Esophagus (tissue), 2 donors: ENCODE measurements at regions not wholly inside any gene's neighbourhood (a gene's known extent, or its start where the extent isn't known, plus 50 kb on each side); places are given as distances from the start of the nearest gene placed in this dataset.
"Not testable (repeated sequence)": the region's sequence is repeated elsewhere in the genome, so short reads cannot be mapped to it uniquely, and the experiment has no call there.

Experiments used
- H3K27ac ChIP-seq, 2 donors: one replicate each; pipeline ENCODE4 v1.5.1; 2013; ENCODE audit warnings: low read depth in 2 of 2, mild to moderate bottlenecking in 2 of 2, inconsistent platforms in 1 of 2, low read length in 1 of 2, moderate library complexity in 1 of 2
- H3K27me3 ChIP-seq, 2 donors: one replicate each; pipeline ENCODE4 v1.6.1; 2013; ENCODE audit warnings: low read length in 2 of 2, control low read depth in 1 of 2, mild to moderate bottlenecking in 1 of 2; ENCODE audit not compliant: insufficient read depth in 2 of 2, control insufficient read depth in 1 of 2
- H3K36me3 ChIP-seq, 2 donors: one replicate each; pipeline ENCODE4 v1.6.1; 2013; ENCODE audit warnings: low read length in 1 of 2; ENCODE audit not compliant: control insufficient read depth in 2 of 2, insufficient read depth in 2 of 2
- H3K4me1 ChIP-seq, 2 donors: one replicate each; pipeline ENCODE4 v1.6.1; 2013; ENCODE audit warnings: low read length in 1 of 2; ENCODE audit not compliant: control insufficient read depth in 2 of 2, insufficient read depth in 2 of 2
- H3K4me3 ChIP-seq, 2 donors: one replicate each; pipeline ENCODE4 v1.5.1; 2013; ENCODE audit warnings: low read length in 2 of 2, mild to moderate bottlenecking in 2 of 2, low read depth in 1 of 2, moderate library complexity in 1 of 2
- H3K9me3 ChIP-seq, 2 donors: one replicate each; pipeline ENCODE4 v1.6.1; 2013; ENCODE audit warnings: mild to moderate bottlenecking in 2 of 2, low read depth in 1 of 2, low read length in 1 of 2, moderate library complexity in 1 of 2; ENCODE audit not compliant: control insufficient read depth in 2 of 2, insufficient read depth in 1 of 2
- WGBS, 2 donors: extraction: QIAGEN DNeasy Blood & Tissue Kit; methylation state at CpG; one replicate each; pipeline ENCODE4 v1.1.7; 2013; 5-methylcytosine and 5-hydroxymethylcytosine counted together
- donor health status: healthy with polysubstance abuse.
- donor health status: Bipolar disorder and iron deficiency.

DNA sequence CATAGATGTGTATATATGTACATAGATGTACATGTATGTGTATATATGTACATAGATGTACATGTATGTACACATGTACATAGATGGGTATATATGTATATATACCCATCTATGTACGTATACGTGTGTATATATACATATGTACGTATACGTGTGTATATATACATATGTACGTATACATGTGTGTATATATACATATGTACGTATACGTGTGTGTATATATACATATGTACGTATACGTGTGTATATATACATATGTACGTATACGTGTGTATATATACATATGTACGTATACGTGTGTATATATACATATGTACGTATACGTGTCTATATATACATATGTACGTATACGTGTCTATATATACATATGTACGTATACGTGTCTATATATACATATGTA lies 1388.8 kb downstream of the CDH8 start:
- H3K4me1 ChIP-seq, H3K9me3 ChIP-seq, H3K36me3 ChIP-seq, H3K27me3 ChIP-seq, H3K4me3 ChIP-seq, H3K27ac ChIP-seq: not testable (repeated sequence)
- WGBS, 2 donors: 81 to 83% methylated on average over 19 of the region's 19 CpGs

DNA sequence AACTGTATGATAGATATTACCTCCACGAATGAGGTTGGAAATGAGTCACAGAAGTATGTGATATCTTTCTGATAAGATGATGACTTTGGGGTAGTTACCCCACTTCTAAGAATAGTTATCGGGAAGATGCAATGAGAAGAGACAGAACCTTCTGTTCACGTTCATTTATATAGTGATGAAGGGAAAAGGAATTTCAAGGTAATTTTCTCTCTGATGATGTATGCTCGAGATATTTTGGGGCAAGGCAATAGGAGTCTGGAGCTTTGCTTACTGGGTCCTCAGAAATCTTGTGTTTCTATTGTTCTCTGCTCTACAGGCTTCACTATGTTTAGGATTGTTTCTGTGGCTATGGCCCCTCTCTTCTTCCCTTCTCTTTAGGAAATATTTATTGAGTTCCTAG lies 1389.6 kb downstream of the CDH8 start:
- Histone ChIP-seq H3K27me3 (no peaks in the 10 kb centered on the region), H3K4me1 (no peaks in the 10 kb centered on the region), H3K4me3 (no peak overlapping the region), H3K36me3 (no peaks in the 10 kb centered on the region), H3K27ac (no peak overlapping the region), H3K9me3 (no peaks in the 10 kb centered on the region)
- 83 to 86% methylated on average over 4 of the region's 4 CpGs for WGBS, 2 donors

DNA sequence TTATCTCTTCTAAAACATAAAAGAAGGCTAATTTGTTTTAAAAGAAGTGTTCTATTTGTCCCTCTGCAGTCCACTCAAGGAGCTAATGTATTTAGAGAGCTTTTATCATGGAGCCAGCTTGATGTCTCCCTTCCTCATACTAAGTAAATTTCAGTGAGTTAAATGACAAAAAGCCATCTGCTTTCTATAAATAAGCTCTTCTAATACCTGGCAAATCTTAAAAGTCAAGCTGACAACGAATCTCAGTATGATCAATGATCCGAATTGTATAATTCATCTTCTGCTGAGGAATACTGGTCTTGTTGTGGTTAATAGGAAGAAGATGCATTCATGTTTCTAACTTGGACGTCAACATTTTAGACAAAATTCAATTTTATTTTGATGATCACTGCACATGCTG lies 1390.7 kb downstream of the CDH8 start:
- H3K27ac ChIP-seq: no peak overlapping the region
- H3K4me1 ChIP-seq: no peaks in the 10 kb centered on the region
- H3K36me3 ChIP-seq: no peaks in the 10 kb centered on the region
- no peaks in the 10 kb centered on the region for H3K27me3 ChIP-seq
- 64 to 70% methylated on average over 3 of the region's 3 CpGs for WGBS, 2 donors
- H3K9me3 ChIP-seq: no peaks in the 10 kb centered on the region
- H3K4me3 ChIP-seq: no peak overlapping the region

DNA sequence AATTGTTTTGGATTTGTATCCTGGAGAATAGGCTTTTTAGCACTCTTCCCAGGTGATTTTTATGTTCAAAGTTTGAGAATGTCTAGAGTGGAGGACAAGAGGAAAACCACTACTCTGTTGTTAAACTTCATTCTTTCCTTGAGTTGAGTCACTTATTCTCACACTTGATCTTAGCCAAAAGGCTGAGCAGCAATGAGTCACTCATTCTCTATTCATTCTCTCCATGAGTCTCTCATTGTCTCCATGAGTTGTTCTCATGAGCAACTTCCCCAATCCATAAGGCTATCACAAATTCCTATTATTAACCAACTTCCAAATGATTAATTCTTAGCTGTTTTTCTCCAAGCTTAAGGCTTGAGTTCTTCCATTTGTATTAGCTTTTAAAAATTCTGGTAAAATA lies 1393.3 kb downstream of the CDH8 start:
- H3K27me3 ChIP-seq: no peaks in the 10 kb centered on the region
- no peak overlapping the region for H3K4me3 ChIP-seq
- no peaks in the 10 kb centered on the region for H3K9me3 ChIP-seq
- H3K36me3 ChIP-seq: no peaks in the 10 kb centered on the region
- H3K27ac ChIP-seq: no peak overlapping the region
- no peaks in the 10 kb centered on the region for H3K4me1 ChIP-seq

DNA sequence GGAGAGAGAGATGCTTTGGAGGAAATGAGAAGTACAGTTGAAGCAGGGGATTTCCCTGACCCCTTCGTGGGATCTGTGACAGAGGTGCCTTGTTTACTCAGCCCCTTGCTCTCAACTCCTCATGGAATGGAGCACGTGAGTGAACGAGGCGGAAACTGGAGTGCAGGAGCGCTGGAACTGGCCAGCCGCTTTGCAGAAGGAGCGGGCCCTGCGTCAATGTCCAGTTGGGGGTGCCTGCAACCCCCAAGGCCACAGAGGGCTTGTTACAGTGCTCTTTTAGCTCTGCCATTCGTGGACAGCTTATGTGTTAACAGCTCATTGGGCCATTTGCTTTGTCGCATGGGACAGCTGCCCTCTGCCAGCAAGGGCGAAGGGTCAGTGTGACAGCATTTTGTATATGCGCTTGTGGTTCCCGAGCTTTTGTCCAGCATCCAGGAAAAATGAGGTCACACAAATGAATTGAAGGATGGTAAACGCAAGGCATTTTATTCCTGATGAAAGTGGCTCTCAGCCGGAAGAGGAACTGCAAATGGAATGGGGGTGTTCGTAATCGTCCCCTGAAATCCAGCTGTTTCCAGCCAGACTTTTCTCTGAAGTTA lies 1395.1 kb downstream of the CDH8 start:
- WGBS, 2 donors: 82 to 83% methylated on average over 17 of the region's 17 CpGs
- H3K4me1 ChIP-seq: no peaks in the 10 kb centered on the region
- H3K27me3 ChIP-seq: no peaks in the 10 kb centered on the region
- no peak overlapping the region for H3K4me3 ChIP-seq
- no peak overlapping the region for H3K27ac ChIP-seq
- no peaks in the 10 kb centered on the region for H3K9me3 ChIP-seq
- no peaks in the 10 kb centered on the region for H3K36me3 ChIP-seq

GRCh38 chr16:60640038-60640437 lies 1396.2 kb downstream of the CDH8 start:
- H3K27ac ChIP-seq: no peak overlapping the region
- H3K9me3 ChIP-seq: no peaks in the 10 kb centered on the region
- WGBS, 2 donors: 81 to 86% methylated on average over 3 of the region's 3 CpGs
- no peaks in the 10 kb centered on the region for H3K36me3 ChIP-seq
- no peaks in the 10 kb centered on the region for H3K27me3 ChIP-seq
- H3K4me3 ChIP-seq: no peak overlapping the region
- no peaks in the 10 kb centered on the region for H3K4me1 ChIP-seq

DNA sequence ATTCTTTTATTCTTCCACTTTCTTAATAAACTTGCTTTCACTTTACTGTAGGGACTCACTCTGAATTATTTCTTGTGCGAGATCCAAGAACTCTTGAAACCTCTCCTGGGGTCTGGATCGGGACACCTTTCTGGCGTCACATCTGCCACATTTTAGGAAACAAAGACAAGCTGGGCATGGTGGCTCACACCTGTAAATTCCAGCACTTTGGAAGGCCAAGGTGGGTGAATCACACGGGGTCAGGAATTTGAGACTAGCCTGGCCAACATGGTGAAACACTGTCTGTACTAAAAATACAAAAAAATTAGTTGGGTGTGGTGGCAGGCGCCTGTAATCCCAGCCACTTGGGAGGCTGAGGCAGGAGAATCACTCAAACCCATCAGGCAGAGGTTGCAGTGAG lies 1399.6 kb downstream of the CDH8 start:
- H3K9me3 ChIP-seq, H3K36me3 ChIP-seq, H3K27me3 ChIP-seq, H3K4me3 ChIP-seq, H3K27ac ChIP-seq, H3K4me1 ChIP-seq: not testable (repeated sequence)
- WGBS, 2 donors: 71 to 80% methylated on average over 5 of the region's 5 CpGs

DNA sequence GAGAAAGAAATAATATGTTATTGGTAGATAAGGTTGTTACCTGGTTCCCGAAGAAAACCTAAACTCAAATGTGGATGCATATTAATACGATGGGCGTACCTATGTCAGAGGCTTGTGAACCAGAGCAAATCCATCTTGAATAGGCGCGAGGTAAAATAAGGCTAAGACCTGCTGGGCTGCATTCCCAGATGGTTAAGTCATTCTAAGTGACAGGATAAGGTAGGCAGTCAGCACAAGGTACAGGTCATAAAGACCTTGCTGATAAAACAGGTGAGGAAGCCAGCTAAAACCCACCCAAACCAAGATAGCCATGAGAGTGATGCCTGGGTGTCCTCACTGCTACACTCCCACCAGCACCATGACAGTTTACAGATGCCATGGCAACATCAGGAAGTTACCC lies 1400.1 kb downstream of the CDH8 start:
- Histone ChIP-seq H3K36me3 (no peaks in the 10 kb centered on the region), H3K9me3 (no peaks in the 10 kb centered on the region), H3K27ac (no peak overlapping the region), H3K4me1 (no peaks in the 10 kb centered on the region), H3K27me3 (no peaks in the 10 kb centered on the region), H3K4me3 (no peak overlapping the region)
- WGBS, 2 donors: 40 to 47% methylated on average over 5 of the region's 5 CpGs

- 60 to 61% methylated on average over 1 of the region's 1 CpG for WGBS, 2 donors
- H3K27ac ChIP-seq: no peak overlapping the region
Observed at GRCh38 chr16:60635548-60635947, 1400.7 kb downstream of the CDH8 start.

DNA sequence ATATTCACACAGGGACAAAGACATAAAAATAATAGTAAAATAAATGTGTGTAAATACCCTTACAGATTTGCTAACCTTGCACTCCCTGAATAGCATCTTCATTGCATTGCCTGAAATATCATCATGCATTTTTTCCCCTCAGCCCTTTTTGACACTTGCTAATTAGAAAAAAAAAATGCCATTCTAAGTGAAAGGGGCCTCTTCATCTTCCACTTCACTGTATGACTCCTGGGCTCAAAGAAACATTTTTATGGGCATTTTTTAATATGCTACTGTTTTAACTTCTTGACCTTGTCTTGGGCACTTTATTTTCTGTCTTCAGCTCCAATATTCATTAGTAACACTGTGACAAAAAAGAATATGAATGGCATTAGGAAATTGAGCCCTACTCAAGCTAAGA lies 1424.4 kb downstream of the CDH8 start:
- Histone ChIP-seq H3K9me3 (no peaks in the 10 kb centered on the region), H3K27ac (no peak overlapping the region), H3K4me1 (no peaks in the 10 kb centered on the region), H3K27me3 (no peaks in the 10 kb centered on the region), H3K4me3 (no peak overlapping the region), H3K36me3 (no peaks in the 10 kb centered on the region)

More at GRCh38 chr16:60635548-60635947, 1400.7 kb downstream of the CDH8 start:
- Histone ChIP-seq H3K9me3 (peaks cover 0 to 2% of the 10 kb centered on the region in 2 donors), H3K36me3 (no peaks in the 10 kb centered on the region), H3K27me3 (no peaks in the 10 kb centered on the region), H3K4me1 (no peaks in the 10 kb centered on the region), H3K4me3 (no peak overlapping the region)
